ENCODE measurements at regions not wholly inside any gene's neighbourhood (a gene's known extent, or its start where the extent isn't known, plus 50 kb on each side); places are given as distances from the start of the nearest gene placed in this dataset.

DNA sequence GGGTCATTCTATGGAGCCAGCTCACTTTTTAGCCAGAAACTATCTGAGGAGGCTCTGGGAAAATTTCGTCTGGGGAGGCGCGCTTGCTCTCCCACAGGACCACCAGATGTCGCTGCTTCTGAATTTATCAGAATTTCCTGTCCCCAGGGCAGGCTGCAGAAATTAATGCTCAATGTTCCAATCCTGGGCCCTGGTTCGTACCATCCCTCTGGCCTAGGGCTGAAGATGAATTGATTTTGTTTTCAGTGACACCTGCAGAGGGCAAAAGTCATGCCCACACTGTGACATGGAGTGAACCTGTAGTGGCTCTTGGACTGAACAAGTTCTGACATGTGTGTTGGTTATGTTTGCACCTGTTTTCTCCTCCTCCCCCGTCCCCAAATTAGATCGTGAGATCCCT is 482.6 kb downstream of the NPIPA7 start:
- Histone ChIP-seq H3K27ac (ENCODE audit: low read depth, low read length) (no peak overlapping the region), H3K27me3 (ENCODE audit: control insufficient read depth in 5 of 5, insufficient read depth in 4 of 5, low read length in 5 of 5) (peaks cover 5 to 17% (median 12%) of the 10 kb centered on the region in 5 donors), H3K9ac (ENCODE audit: low read length in 5 of 5) (no peak overlapping the region), H3K4me3 (ENCODE audit: low read depth in 1 of 5, low read length in 5 of 5) (no peak overlapping the region), H3K9me3 (ENCODE audit: control insufficient read depth in 5 of 5, low read length in 5 of 5) (no peaks in the 10 kb centered on the region), H3K4me1 (ENCODE audit: control insufficient read depth in 5 of 5, insufficient read depth in 5 of 5, low read length in 5 of 5) (no peaks in the 10 kb centered on the region), H3K36me3 (ENCODE audit: control insufficient read depth in 5 of 5, insufficient read depth in 5 of 5, low read length in 5 of 5) (no peaks in the 10 kb centered on the region)

- no peaks in the 10 kb centered on the region for H3K4me1 ChIP-seq (ENCODE audit: control insufficient read depth in 5 of 5, insufficient read depth in 5 of 5, low read length in 5 of 5)
- no peaks in the 10 kb centered on the region for H3K9me3 ChIP-seq (ENCODE audit: control insufficient read depth in 5 of 5, low read length in 5 of 5)
- no peak overlapping the region for H3K27ac ChIP-seq (ENCODE audit: low read depth, low read length)
- H3K36me3 ChIP-seq (ENCODE audit: control insufficient read depth in 5 of 5, insufficient read depth in 5 of 5, low read length in 5 of 5): no peaks in the 10 kb centered on the region
- H3K4me3 ChIP-seq (ENCODE audit: low read depth in 1 of 5, low read length in 5 of 5): no peak overlapping the region
- no peak overlapping the region for H3K9ac ChIP-seq (ENCODE audit: low read length in 5 of 5)
- H3K27me3 ChIP-seq (ENCODE audit: control insufficient read depth in 5 of 5, insufficient read depth in 4 of 5, low read length in 5 of 5): peaks cover 9 to 21% (median 15%) of the 10 kb centered on the region in 5 donors
These were observed 484.7 kb downstream of the NPIPA7 start for GRCh38 chr16:16863672-16864071.

GRCh38 chr16:16864536-16864935 is 485.6 kb downstream of the NPIPA7 start:
- Histone ChIP-seq H3K9ac (ENCODE audit: low read length in 5 of 5) (no peak overlapping the region), H3K27ac (ENCODE audit: low read depth, low read length) (no peak overlapping the region), H3K9me3 (ENCODE audit: control insufficient read depth in 5 of 5, low read length in 5 of 5) (no peaks in the 10 kb centered on the region), H3K27me3 (ENCODE audit: control insufficient read depth in 5 of 5, insufficient read depth in 4 of 5, low read length in 5 of 5) (peaks cover 3 to 14% (median 9%) of the 10 kb centered on the region in 5 donors), H3K4me3 (ENCODE audit: low read depth in 1 of 5, low read length in 5 of 5) (no peak overlapping the region), H3K4me1 (ENCODE audit: control insufficient read depth in 5 of 5, insufficient read depth in 5 of 5, low read length in 5 of 5) (peaks cover 0 to under 1% (median 0%) of the 10 kb centered on the region in 5 donors), H3K36me3 (ENCODE audit: control insufficient read depth in 5 of 5, insufficient read depth in 5 of 5, low read length in 5 of 5) (no peaks in the 10 kb centered on the region)

DNA sequence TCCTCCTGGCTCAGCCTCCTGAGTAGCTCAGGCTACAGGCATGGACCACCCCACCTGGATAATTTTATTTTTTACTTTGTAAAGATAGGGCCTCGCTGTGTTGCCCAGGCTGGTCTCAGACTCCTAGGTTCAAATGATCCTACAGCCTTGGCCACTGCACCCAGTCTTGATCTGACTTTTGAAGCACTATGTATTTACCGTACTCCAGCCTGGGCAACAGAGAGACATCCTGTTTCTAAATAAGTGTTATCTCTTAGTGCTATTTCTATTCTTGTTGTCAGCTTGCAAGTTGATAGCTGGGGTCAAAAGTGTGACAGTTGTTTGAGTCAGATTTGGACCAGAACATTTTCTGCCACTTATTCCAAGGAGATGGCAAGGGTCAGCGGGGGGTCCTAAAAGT is 486.4 kb downstream of the NPIPA7 start:
- no peak overlapping the region for H3K9ac ChIP-seq (ENCODE audit: low read length in 5 of 5)
- peaks cover 3 to 17% (median 9%) of the 10 kb centered on the region in 5 donors for H3K27me3 ChIP-seq (ENCODE audit: control insufficient read depth in 5 of 5, insufficient read depth in 4 of 5, low read length in 5 of 5)
- no peaks in the 10 kb centered on the region for H3K9me3 ChIP-seq (ENCODE audit: control insufficient read depth in 5 of 5, low read length in 5 of 5)
- H3K4me1 ChIP-seq (ENCODE audit: control insufficient read depth in 5 of 5, insufficient read depth in 5 of 5, low read length in 5 of 5): peaks cover 0 to 3% (median 0%) of the 10 kb centered on the region in 5 donors
- no peak overlapping the region for H3K27ac ChIP-seq (ENCODE audit: low read depth, low read length)
- no peaks in the 10 kb centered on the region for H3K36me3 ChIP-seq (ENCODE audit: control insufficient read depth in 5 of 5, insufficient read depth in 5 of 5, low read length in 5 of 5)
- H3K4me3 ChIP-seq (ENCODE audit: low read depth in 1 of 5, low read length in 5 of 5): no peak overlapping the region

DNA sequence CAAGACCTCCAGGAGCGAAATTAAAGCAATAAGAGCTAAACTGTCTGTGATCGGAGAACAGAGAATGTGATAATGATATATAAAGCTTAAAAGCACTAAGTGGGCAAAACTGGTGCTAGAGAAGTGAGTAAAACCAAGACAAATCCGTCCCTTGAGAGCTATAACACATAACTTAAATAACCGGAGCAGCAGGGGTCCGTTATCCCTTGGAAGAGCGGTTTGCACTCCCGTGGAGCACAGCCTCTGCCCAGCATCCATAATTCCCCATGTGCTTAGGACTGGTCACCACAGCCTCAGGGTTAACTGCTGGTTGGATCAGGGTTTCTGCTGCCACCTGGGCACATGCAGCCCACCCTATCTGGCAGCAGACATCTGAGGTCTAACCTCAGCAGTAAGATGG is 489.0 kb downstream of the NPIPA7 start:
- Histone ChIP-seq H3K9ac (ENCODE audit: low read length in 5 of 5) (no peak overlapping the region), H3K27ac (ENCODE audit: low read depth, low read length) (no peak overlapping the region), H3K9me3 (ENCODE audit: control insufficient read depth in 5 of 5, low read length in 5 of 5) (no peaks in the 10 kb centered on the region), H3K27me3 (ENCODE audit: control insufficient read depth in 5 of 5, insufficient read depth in 4 of 5, low read length in 5 of 5) (peaks cover 6 to 16% (median 12%) of the 10 kb centered on the region in 5 donors), H3K4me3 (ENCODE audit: low read depth in 1 of 5, low read length in 5 of 5) (no peak overlapping the region), H3K4me1 (ENCODE audit: control insufficient read depth in 5 of 5, insufficient read depth in 5 of 5, low read length in 5 of 5) (peaks cover 0 to 3% (median 0%) of the 10 kb centered on the region in 5 donors), H3K36me3 (ENCODE audit: control insufficient read depth in 5 of 5, insufficient read depth in 5 of 5, low read length in 5 of 5) (no peaks in the 10 kb centered on the region)

DNA sequence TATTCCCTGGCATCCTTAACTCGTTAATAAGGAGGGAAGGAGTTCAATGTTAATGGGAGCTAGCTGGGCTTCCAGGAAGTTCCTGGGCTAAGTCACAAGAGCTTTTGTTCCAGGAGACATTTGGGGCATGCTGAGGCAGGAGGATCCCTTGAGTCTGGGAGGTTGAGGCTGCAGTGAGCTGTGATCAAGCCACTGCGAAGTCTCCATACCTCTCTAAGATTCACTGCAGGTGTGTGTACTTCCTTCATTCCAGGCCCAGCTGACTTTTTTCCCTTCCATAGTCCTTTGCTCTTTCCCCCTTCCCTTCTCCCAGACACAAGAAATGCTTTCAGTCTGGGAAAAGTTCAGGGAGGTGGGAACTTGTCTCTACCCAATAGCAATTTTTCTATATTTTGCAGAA is 489.8 kb downstream of the NPIPA7 start:
- peaks cover 6 to 16% (median 12%) of the 10 kb centered on the region in 5 donors for H3K27me3 ChIP-seq (ENCODE audit: control insufficient read depth in 5 of 5, insufficient read depth in 4 of 5, low read length in 5 of 5)
- no peak overlapping the region for H3K27ac ChIP-seq (ENCODE audit: low read depth, low read length)
- no peak overlapping the region for H3K4me3 ChIP-seq (ENCODE audit: low read depth in 1 of 5, low read length in 5 of 5)
- H3K9me3 ChIP-seq (ENCODE audit: control insufficient read depth in 5 of 5, low read length in 5 of 5): no peaks in the 10 kb centered on the region
- H3K9ac ChIP-seq (ENCODE audit: low read length in 5 of 5): no peak overlapping the region
- peaks cover 0 to 3% (median 0%) of the 10 kb centered on the region in 5 donors for H3K4me1 ChIP-seq (ENCODE audit: control insufficient read depth in 5 of 5, insufficient read depth in 5 of 5, low read length in 5 of 5)
- H3K36me3 ChIP-seq (ENCODE audit: control insufficient read depth in 5 of 5, insufficient read depth in 5 of 5, low read length in 5 of 5): no peaks in the 10 kb centered on the region

- Histone ChIP-seq H3K36me3 (ENCODE audit: control insufficient read depth in 5 of 5, insufficient read depth in 5 of 5, low read length in 5 of 5) (no peaks in the 10 kb centered on the region), H3K9me3 (ENCODE audit: control insufficient read depth in 5 of 5, low read length in 5 of 5) (no peaks in the 10 kb centered on the region), H3K27me3 (ENCODE audit: control insufficient read depth in 5 of 5, insufficient read depth in 4 of 5, low read length in 5 of 5) (peaks cover 6 to 16% (median 12%) of the 10 kb centered on the region in 5 donors)
These were observed 490.8 kb downstream of the NPIPA7 start for GRCh38 chr16:16869746-16870145.

GRCh38 chr16:16871196-16871595 is 492.3 kb downstream of the NPIPA7 start:
- H3K27me3 ChIP-seq (ENCODE audit: control insufficient read depth in 5 of 5, insufficient read depth in 4 of 5, low read length in 5 of 5): peaks cover 0 to 20% (median 12%) of the 10 kb centered on the region in 5 donors
- no peak overlapping the region for H3K9ac ChIP-seq (ENCODE audit: low read length in 5 of 5)
- no peaks in the 10 kb centered on the region for H3K9me3 ChIP-seq (ENCODE audit: control insufficient read depth in 5 of 5, low read length in 5 of 5)
- H3K4me1 ChIP-seq (ENCODE audit: control insufficient read depth in 5 of 5, insufficient read depth in 5 of 5, low read length in 5 of 5): peaks cover 0 to 3% (median 0%) of the 10 kb centered on the region in 5 donors
- no peak overlapping the region for H3K4me3 ChIP-seq (ENCODE audit: low read depth in 1 of 5, low read length in 5 of 5)
- H3K27ac ChIP-seq (ENCODE audit: low read depth, low read length): no peak overlapping the region
- no peaks in the 10 kb centered on the region for H3K36me3 ChIP-seq (ENCODE audit: control insufficient read depth in 5 of 5, insufficient read depth in 5 of 5, low read length in 5 of 5)

More at GRCh38 chr16:16869746-16870145, 490.8 kb downstream of the NPIPA7 start:
- Histone ChIP-seq H3K4me3 (ENCODE audit: low read depth in 1 of 5, low read length in 5 of 5) (no peak overlapping the region), H3K9ac (ENCODE audit: low read length in 5 of 5) (no peak overlapping the region), H3K4me1 (ENCODE audit: control insufficient read depth in 5 of 5, insufficient read depth in 5 of 5, low read length in 5 of 5) (peaks cover 0 to 3% (median 0%) of the 10 kb centered on the region in 5 donors), H3K27ac (ENCODE audit: low read depth, low read length) (no peak overlapping the region)

DNA sequence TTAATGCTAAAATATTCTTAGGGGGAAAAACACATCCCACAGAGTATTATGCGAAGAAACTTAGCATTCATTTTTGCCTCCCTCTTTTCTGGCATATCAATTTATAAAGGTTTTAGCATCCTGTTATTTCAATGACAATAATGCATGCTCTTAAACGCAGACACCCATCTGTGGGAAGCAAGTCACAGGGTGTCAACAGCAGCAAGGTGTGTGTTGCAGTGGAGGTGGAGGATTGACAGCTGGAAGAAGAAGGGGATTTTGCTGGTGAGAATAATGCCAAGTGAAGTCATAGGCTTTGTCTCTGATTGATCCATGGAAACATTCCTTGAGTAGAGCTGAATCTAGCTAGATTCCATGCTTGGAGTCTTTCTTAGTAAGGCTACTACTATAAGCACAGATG is 498.1 kb downstream of the NPIPA7 start:
- Histone ChIP-seq H3K9me3 (ENCODE audit: control insufficient read depth in 5 of 5, low read length in 5 of 5) (no peaks in the 10 kb centered on the region), H3K9ac (ENCODE audit: low read length in 5 of 5) (no peak overlapping the region)

GRCh38 chr16:16879567-16880251 is 500.8 kb downstream of the NPIPA7 start:
- Histone ChIP-seq H3K4me1 (ENCODE audit: control insufficient read depth in 5 of 5, insufficient read depth in 5 of 5, low read length in 5 of 5) (no peaks in the 10 kb centered on the region), H3K9ac (ENCODE audit: low read length in 5 of 5) (no peak overlapping the region), H3K4me3 (ENCODE audit: low read depth in 1 of 5, low read length in 5 of 5) (no peak overlapping the region), H3K27me3 (ENCODE audit: control insufficient read depth in 5 of 5, insufficient read depth in 4 of 5, low read length in 5 of 5) (peaks cover 0 to 27% (median 5%) of the 10 kb centered on the region in 5 donors), H3K36me3 (ENCODE audit: control insufficient read depth in 5 of 5, insufficient read depth in 5 of 5, low read length in 5 of 5) (no peaks in the 10 kb centered on the region), H3K9me3 (ENCODE audit: control insufficient read depth in 5 of 5, low read length in 5 of 5) (no peaks in the 10 kb centered on the region), H3K27ac (ENCODE audit: low read depth, low read length) (no peak overlapping the region)

More for the DNA sequence above, 498.1 kb downstream of the NPIPA7 start:
- H3K27me3 ChIP-seq (ENCODE audit: control insufficient read depth in 5 of 5, insufficient read depth in 4 of 5, low read length in 5 of 5): peaks cover 0 to 22% (median 3%) of the 10 kb centered on the region in 5 donors
- H3K27ac ChIP-seq (ENCODE audit: low read depth, low read length): no peak overlapping the region
- H3K4me3 ChIP-seq (ENCODE audit: low read depth in 1 of 5, low read length in 5 of 5): no peak overlapping the region
- no peaks in the 10 kb centered on the region for H3K36me3 ChIP-seq (ENCODE audit: control insufficient read depth in 5 of 5, insufficient read depth in 5 of 5, low read length in 5 of 5)
- no peaks in the 10 kb centered on the region for H3K4me1 ChIP-seq (ENCODE audit: control insufficient read depth in 5 of 5, insufficient read depth in 5 of 5, low read length in 5 of 5)
